GM18498 (cell line): ENCODE measurements at regions not wholly inside any gene's neighbourhood (a gene's known extent, or its start where the extent isn't known, plus 50 kb on each side); places are given as distances from the start of the nearest gene placed in this dataset.
A peak's percentile ranks its signal among the peaks of the same experiment; 100 is the strongest.
"Not testable (repeated sequence)": the region's sequence is repeated elsewhere in the genome, so short reads cannot be mapped to it uniquely, and the experiment has no call there.

Experiments
- ATAC-seq: cut with Tn5 transposase; IDR thresholded peaks from one replicate; pipeline ENCODE4 v1.9.1; 2021; ENCODE audit warnings: mild to moderate bottlenecking, moderate library complexity; ENCODE audit not compliant: unreplicated experiment

- no peak for ATAC-seq
These were observed 108.1 kb upstream of the FRG1 start for GRCh38 chr4:189832528-189832927.

GRCh38 chr4:189834616-189835015, 106.1 kb upstream of the FRG1 start:
- no peak for ATAC-seq

GRCh38 chr4:189835505-189835904, 105.2 kb upstream of the FRG1 start:
- ATAC-seq: no peak

- ATAC-seq: no peak
These were observed 103.2 kb upstream of the FRG1 start for GRCh38 chr4:189837471-189837870.

- no peak for ATAC-seq
These were observed 101.7 kb upstream of the FRG1 start for GRCh38 chr4:189838821-189839497.

- no peak for ATAC-seq
These were observed 100.3 kb upstream of the FRG1 start for GRCh38 chr4:189840356-189840755.

- no peak for ATAC-seq
These were observed 97.2 kb upstream of the FRG1 start for GRCh38 chr4:189843413-189844009.

GRCh38 chr4:189845145-189845846, 95.4 kb upstream of the FRG1 start:
- no peak for ATAC-seq

GRCh38 chr4:189846094-189846493, 94.6 kb upstream of the FRG1 start:
- ATAC-seq: not testable (repeated sequence)

- ATAC-seq: not testable (repeated sequence)
These were observed 94.1 kb upstream of the FRG1 start for GRCh38 chr4:189846608-189847007.

GRCh38 chr4:189848672-189849071, 92.0 kb upstream of the FRG1 start:
- ATAC-seq: not testable (repeated sequence)

GRCh38 chr4:189850239-189850856, 90.3 kb upstream of the FRG1 start:
- ATAC-seq: peak; percentile 79

- ATAC-seq: peak; percentile 74
These were observed 82.2 kb upstream of the FRG1 start for GRCh38 chr4:189858435-189858834.

- ATAC-seq: no peak
These were observed 79.6 kb upstream of the FRG1 start for GRCh38 chr4:189861101-189861500.

- no peak for ATAC-seq
These were observed 71.4 kb upstream of the FRG1 start for GRCh38 chr4:189869236-189869635.

- no peak for ATAC-seq
These were observed 70.0 kb upstream of the FRG1 start for GRCh38 chr4:189870511-189871234.

- no peak for ATAC-seq
These were observed 66.1 kb upstream of the FRG1 start for GRCh38 chr4:189874591-189874990.

- ATAC-seq: not testable (repeated sequence)
These were observed 59.5 kb upstream of the FRG1 start for GRCh38 chr4:189881190-189881589.

- ATAC-seq: not testable (repeated sequence)
These were observed 52.3 kb upstream of the FRG1 start for GRCh38 chr4:189888407-189888806.
